ENCODE measurements at regions not wholly inside any gene's neighbourhood (a gene's known extent, or its start where the extent isn't known, plus 50 kb on each side); places are given as distances from the start of the nearest gene placed in this dataset.

DNA sequence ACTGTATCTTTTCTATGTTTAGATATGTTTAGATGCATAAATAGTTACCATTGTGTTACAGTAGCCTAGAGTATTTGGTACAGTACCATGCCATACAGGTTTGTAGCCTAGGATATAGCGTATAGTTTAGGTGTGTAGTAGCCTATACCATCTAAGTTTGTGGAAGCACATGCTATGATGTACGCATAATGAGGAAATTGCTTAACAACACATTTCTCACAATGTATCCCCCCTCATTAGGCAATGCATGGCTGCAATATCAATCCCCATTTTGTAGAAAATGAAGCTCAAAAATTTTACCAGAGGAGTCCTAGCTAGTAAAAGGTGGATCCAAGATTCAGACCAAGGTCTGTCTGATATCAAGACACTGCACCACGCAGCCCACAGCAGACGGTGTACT, 376.4 kb upstream of the NFE2L3 start:
- no peaks in the 10 kb centered on the region for H3K36me3 ChIP-seq (ENCODE audit: low read depth, missing control alignments)
- no peaks in the 10 kb centered on the region for H3K27me3 ChIP-seq
- intact Hi-C loops (cut with DNase I; ENCODE audit: low total_unique reads), result loop anchor here (10.0 kb wide), 1 partner anchor 69 kb away; no protein-coding TSS in a partner anchor
- H3K4me3 ChIP-seq, result no peak overlapping the region
- H3K9me3 ChIP-seq, result no peaks in the 10 kb centered on the region
- 73 to 78% methylated on average over 4 of the region's 4 CpGs for WGBS, 2 donors
- H3K27ac ChIP-seq, result no peak overlapping the region
- H3K4me1 ChIP-seq, result peaks cover 13% of the 10 kb centered on the region
- TF ChIP-seq POLR2A (IDR thresholded peaks at IDR 0.05), result no peak
- TF ChIP-seq, protein P1, sequence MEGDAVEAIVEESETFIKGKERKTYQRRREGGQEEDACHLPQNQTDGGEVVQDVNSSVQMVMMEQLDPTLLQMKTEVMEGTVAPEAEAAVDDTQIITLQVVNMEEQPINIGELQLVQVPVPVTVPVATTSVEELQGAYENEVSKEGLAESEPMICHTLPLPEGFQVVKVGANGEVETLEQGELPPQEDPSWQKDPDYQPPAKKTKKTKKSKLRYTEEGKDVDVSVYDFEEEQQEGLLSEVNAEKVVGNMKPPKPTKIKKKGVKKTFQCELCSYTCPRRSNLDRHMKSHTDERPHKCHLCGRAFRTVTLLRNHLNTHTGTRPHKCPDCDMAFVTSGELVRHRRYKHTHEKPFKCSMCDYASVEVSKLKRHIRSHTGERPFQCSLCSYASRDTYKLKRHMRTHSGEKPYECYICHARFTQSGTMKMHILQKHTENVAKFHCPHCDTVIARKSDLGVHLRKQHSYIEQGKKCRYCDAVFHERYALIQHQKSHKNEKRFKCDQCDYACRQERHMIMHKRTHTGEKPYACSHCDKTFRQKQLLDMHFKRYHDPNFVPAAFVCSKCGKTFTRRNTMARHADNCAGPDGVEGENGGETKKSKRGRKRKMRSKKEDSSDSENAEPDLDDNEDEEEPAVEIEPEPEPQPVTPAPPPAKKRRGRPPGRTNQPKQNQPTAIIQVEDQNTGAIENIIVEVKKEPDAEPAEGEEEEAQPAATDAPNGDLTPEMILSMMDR (IDR thresholded peaks at IDR 0.05), result no peak
- DNase-seq, result no peak

DNA sequence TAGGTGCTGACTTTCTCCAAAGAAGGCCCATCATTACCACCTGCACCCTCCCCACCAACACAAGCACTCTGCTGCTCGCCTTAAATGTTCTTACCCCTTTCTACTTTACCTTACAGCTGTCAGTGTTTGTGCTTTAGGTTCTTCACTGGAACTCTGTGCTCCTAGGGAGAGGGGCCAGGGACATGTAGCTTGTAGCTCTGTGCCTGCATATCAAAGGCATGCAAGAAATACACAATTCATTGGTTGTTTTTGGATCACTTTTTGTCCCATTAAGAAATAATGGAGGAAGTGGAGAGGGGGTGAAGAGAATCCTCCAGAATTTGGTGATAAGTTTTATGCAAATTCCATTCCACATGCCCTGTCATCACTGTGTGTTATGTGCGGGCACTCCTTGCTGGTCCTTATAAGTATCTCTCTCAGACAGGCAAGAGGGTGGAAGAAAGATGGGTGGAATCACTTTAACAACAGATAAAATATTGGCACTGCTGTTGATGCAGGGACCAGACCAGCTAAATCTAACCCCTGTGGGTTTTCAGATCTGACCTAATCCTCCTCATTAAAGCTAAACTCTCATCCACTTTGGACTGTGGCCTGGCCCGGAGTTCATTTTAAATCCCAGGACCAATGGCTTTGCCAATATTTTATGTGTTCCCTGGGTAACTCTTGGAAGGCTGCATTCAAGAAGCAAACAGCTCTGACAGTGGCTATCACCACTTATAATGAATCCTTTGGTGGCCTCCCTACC, 375.8 kb upstream of the NFE2L3 start:
- H3K27ac ChIP-seq, result peak overlapping the region in 1 of 2 donors; percentile 28
- intact Hi-C loops (cut with DNase I; ENCODE audit: low total_unique reads), result loop anchor here (10.0 kb wide), 1 partner anchor 69 kb away; no protein-coding TSS in a partner anchor
- H3K36me3 ChIP-seq (ENCODE audit: low read depth, missing control alignments), result no peaks in the 10 kb centered on the region
- WGBS, 2 donors, result 58 to 62% methylated on average over 3 of the region's 3 CpGs
- no peak for TF ChIP-seq POLR2A (IDR thresholded peaks at IDR 0.05)
- TF ChIP-seq, protein P1 (IDR thresholded peaks at IDR 0.05), result no peak
- no peak overlapping the region for H3K4me3 ChIP-seq
- DNase-seq, result peak; percentile 57
- no peaks in the 10 kb centered on the region for H3K9me3 ChIP-seq
- no peaks in the 10 kb centered on the region for H3K27me3 ChIP-seq
- peaks cover 10% of the 10 kb centered on the region for H3K4me1 ChIP-seq

DNA sequence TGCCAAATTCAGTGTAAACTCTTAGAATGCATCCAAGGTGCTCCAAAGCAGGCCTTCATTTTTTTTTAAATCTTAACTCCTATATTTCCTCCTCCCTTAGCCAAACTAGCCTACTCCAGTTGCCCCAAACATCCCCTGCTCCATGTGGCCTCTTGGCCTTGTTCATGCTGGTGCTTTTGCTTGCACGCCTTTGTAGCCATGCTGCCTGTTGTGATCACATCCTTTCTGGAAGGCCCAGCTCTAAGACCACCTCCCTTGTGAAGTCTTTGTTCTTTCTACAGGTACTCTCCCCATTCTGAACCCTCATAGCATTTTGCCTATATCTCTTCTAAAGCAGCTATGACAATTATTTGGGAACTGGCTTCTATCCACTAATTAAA, 375.3 kb upstream of the NFE2L3 start:
- WGBS, 2 donors, result 56 to 71% methylated on average over 1 of the region's 1 CpG
- Histone ChIP-seq H3K4me1 (peaks cover 10% of the 10 kb centered on the region), H3K27me3 (no peaks in the 10 kb centered on the region), H3K4me3 (no peak overlapping the region), H3K27ac (peak overlapping the region in 1 of 2 donors; percentile 28), H3K36me3 (ENCODE audit: low read depth, missing control alignments) (no peaks in the 10 kb centered on the region), H3K9me3 (no peaks in the 10 kb centered on the region)
- intact Hi-C loops (cut with DNase I; ENCODE audit: low total_unique reads), result loop anchor here (10.0 kb wide), 1 partner anchor 68 kb away; no protein-coding TSS in a partner anchor
- TF ChIP-seq, protein P1 (IDR thresholded peaks at IDR 0.05), result no peak
- no peak for TF ChIP-seq POLR2A (IDR thresholded peaks at IDR 0.05)
- DNase-seq, result no peak

DNA sequence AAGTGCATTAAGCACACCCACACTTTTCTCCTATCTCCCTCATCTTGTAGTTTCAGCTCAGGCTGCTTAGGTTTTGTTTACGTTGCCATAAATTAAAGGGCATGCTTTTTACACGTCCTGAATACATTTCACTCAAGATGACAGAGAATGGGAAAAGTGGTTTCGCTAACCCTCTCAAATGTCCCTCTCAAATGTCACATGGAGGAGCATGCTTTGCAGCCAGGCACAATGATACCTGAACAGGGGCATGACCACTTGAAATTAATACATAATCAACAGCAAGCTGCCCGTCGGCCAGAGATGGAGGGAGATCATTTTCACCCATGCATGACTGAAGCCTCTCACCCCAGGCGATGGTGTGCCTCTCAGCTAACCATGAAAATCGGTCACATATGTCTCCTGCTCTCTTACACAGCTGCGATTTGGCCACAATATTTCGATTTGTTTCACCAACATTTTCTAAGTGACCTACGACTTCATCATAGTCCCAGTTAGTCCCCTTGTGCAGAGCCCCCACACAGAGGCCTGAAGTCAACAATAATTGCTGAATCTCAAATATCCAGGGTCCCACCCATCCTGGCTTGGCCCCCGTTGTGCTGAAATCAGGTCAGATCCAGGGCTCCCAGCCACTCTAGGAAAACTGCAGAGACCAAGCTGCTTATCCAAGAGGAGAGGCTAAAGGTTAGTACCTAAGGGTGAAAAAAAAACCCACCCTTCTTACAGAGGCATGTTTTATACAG, 373.9 kb upstream of the NFE2L3 start:
- peak; percentile 43 for DNase-seq
- Histone ChIP-seq H3K4me3 (no peak overlapping the region), H3K4me1 (peaks cover 7% of the 10 kb centered on the region), H3K27ac (peak overlapping the region in 1 of 2 donors; percentile 6), H3K9me3 (no peaks in the 10 kb centered on the region), H3K27me3 (no peaks in the 10 kb centered on the region), H3K36me3 (ENCODE audit: low read depth, missing control alignments) (no peaks in the 10 kb centered on the region)
- intact Hi-C loops (cut with DNase I; ENCODE audit: low total_unique reads), result loop anchor here (10.0 kb wide), 1 partner anchor 67 kb away; no protein-coding TSS in a partner anchor
- 57 to 71% methylated on average over 11 of the region's 11 CpGs for WGBS, 2 donors
- no peak for TF ChIP-seq POLR2A (IDR thresholded peaks at IDR 0.05)
- TF ChIP-seq, protein P1 (IDR thresholded peaks at IDR 0.05), result no peak

Measured in testis (tissue), 2 donors.